Right atrium auricular region (tissue), 2 donors: ENCODE measurements at regions not wholly inside any gene's neighbourhood (a gene's known extent, or its start where the extent isn't known, plus 50 kb on each side); places are given as distances from the start of the nearest gene placed in this dataset.

Experiments
- DNase-seq: peaks from one replicate; pipeline ENCODE4 v3.0.0-alpha.2; 2019; ENCODE audit warnings: low spot score
- H3K27ac ChIP-seq, 2 donors: fragments of 200-600 bp; sonication (generic); 1 replicate in 1 of 2; 2 replicates in 1 of 2; pipeline ENCODE4 v1.5.1; 2016 to 2019
- H3K27me3 ChIP-seq, 2 donors: fragments of 200-600 bp; sonication (generic); one replicate each; pipeline versions ENCODE4 v1.5.1 to v1.6.0; 2017 to 2019
- H3K36me3 ChIP-seq: fragments of 200-600 bp; sonication (generic); one replicate; pipeline ENCODE4 v1.5.1; 2016
- H3K4me1 ChIP-seq, 2 donors: fragments of 200-600 bp; sonication (generic); one replicate each; pipeline versions ENCODE4 v1.5.1 to v1.6.0; 2017 to 2019
- H3K4me3 ChIP-seq, 2 donors: fragments of 200-600 bp; sonication (generic); 1 replicate in 1 of 2; 2 replicates in 1 of 2; pipeline ENCODE4 v1.5.1; 2017 to 2019; ENCODE audit warnings: mild to moderate bottlenecking in 1 of 2, moderate library complexity in 1 of 2
- H3K9me3 ChIP-seq, 2 donors: fragments of 200-600 bp; sonication (generic); one replicate each; pipeline ENCODE4 v1.5.1; 2019
- TF ChIP-seq, protein P1 (sequence below), 2 donors: fragments of 200-600 bp; sonication (generic); IDR thresholded peaks; one replicate each; pipeline ENCODE4 v1.5.1; 2019; ENCODE audit warnings: antibody characterized with exemption in 2 of 2

DNA sequence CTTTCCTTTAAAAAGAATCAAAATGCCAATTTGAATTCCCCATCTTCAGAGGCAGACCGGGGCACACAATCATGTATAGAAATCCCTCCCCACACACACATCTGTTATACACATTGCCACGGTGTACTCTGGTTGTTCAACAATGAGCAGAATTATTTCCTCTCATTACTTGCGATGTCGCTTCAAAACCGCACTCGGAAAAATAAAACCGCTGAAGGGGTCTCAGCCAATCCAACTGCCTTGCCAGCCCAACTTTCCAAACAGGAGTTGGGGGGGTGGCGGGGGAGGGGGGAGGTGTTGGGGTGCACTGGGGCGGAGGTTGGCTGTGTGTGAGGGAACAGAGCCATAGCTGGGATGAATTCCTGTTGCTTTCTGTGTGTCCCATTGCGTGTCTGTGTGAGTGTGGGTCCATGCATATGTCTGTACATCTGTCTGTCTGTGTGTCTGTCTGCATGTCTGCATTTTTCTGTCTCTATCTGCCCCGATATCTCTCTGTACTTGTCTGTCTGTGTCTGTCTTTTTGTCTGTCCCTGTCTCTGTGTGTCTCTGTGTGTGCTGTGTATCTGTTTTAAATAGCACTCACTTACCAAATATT, 163.6 kb upstream of the TBX3 start:
- TF ChIP-seq, protein P1, sequence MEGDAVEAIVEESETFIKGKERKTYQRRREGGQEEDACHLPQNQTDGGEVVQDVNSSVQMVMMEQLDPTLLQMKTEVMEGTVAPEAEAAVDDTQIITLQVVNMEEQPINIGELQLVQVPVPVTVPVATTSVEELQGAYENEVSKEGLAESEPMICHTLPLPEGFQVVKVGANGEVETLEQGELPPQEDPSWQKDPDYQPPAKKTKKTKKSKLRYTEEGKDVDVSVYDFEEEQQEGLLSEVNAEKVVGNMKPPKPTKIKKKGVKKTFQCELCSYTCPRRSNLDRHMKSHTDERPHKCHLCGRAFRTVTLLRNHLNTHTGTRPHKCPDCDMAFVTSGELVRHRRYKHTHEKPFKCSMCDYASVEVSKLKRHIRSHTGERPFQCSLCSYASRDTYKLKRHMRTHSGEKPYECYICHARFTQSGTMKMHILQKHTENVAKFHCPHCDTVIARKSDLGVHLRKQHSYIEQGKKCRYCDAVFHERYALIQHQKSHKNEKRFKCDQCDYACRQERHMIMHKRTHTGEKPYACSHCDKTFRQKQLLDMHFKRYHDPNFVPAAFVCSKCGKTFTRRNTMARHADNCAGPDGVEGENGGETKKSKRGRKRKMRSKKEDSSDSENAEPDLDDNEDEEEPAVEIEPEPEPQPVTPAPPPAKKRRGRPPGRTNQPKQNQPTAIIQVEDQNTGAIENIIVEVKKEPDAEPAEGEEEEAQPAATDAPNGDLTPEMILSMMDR (IDR thresholded peaks at IDR 0.05) = no peak

DNA sequence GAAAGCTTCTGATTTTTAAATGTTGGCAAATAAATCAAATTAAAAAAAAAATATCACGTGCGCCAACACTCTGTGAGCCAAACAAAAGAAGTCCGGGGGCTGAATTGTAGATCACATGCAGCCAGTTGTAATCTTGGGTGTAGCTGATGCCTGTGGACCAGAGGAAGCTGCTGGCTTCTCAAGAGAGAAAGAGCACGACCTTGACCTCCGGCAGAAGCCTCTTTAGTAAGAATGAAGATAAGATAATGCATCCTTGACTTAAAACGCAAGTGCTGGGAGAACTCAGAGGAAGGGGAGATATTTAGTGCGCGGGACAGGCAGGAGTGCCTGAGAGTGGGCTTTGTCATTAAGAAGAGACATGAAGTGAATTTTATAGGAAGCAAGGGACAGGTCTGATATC, 162.8 kb upstream of the TBX3 start:
- DNase-seq = no peak
- TF ChIP-seq, protein P1 (IDR thresholded peaks at IDR 0.05) = no peak
- Histone ChIP-seq H3K36me3 (no peaks in the 10 kb centered on the region), H3K4me3 (no peak overlapping the region), H3K27ac (no peak overlapping the region), H3K27me3 (no peaks in the 10 kb centered on the region), H3K4me1 (peaks cover 0 to 5% of the 10 kb centered on the region in 2 donors), H3K9me3 (no peaks in the 10 kb centered on the region)

More for the DNA sequence above, 163.6 kb upstream of the TBX3 start:
- no peaks in the 10 kb centered on the region for H3K9me3 ChIP-seq
- no peaks in the 10 kb centered on the region for H3K36me3 ChIP-seq
- H3K4me3 ChIP-seq = no peak overlapping the region
- peaks cover 0 to 5% of the 10 kb centered on the region in 2 donors for H3K4me1 ChIP-seq
- DNase-seq = no peak
- no peak overlapping the region for H3K27ac ChIP-seq
- no peaks in the 10 kb centered on the region for H3K27me3 ChIP-seq

DNA sequence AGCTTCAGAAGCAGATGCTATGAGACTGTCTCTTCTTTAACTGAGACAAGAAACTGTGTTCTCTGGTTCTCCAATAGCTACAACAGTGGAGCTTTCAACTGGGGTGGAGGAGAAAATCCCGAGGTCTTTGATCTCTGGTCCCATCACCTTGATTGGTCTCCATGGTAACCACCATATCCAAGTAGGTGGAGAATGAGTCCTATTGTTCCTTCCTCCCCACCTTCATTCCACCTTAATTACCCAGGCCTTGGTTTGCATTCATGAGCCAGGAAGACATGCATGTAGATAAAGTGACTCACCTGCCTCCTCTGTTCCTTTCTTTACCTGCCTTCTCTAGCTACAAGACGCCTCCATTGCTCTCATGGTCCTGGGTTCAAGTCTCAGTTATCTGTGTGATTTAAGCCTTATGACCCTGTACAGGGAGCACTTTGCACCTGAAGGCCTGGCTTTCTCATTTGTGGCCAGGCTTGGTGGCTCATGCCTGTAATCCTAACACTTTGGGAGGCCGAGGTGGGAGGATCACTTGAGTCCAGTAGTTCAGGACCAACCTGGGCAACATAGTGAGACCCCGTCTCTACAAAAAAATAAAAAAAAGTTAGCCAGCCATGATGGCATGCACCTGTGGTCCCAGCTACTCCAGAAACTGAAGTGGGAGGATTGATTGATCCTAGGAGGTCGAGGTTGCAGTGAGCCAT, 157.7 kb upstream of the TBX3 start:
- TF ChIP-seq, protein P1 (IDR thresholded peaks at IDR 0.05) = no peak
- no peaks in the 10 kb centered on the region for H3K9me3 ChIP-seq
- H3K4me1 ChIP-seq = no peaks in the 10 kb centered on the region
- H3K4me3 ChIP-seq = no peak overlapping the region
- no peaks in the 10 kb centered on the region for H3K27me3 ChIP-seq
- no peak overlapping the region for H3K27ac ChIP-seq
- DNase-seq = no peak
- H3K36me3 ChIP-seq = no peaks in the 10 kb centered on the region

DNA sequence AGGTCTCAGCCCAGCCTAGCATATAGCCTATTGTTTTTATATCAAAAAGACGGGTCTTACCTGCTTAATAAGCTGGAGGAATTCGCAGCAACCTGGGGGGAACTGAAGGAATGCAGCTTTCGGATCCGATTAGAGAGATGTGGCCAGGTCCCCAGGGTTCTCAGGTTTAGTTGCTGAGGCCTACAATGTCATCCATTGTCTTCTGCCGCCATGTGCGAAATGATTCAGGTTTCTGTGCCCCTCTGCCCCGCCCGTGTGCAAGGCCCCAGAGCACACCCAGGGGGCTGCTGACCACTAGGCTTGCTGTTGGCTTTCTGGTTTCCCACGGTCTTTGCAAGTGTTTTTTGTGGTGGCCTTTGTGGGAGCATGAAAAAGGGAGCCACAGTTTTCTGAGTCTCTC, 154.5 kb upstream of the TBX3 start:
- Histone ChIP-seq H3K36me3 (no peaks in the 10 kb centered on the region), H3K9me3 (peaks cover 0 to 10% of the 10 kb centered on the region in 2 donors), H3K4me1 (no peaks in the 10 kb centered on the region), H3K4me3 (no peak overlapping the region), H3K27me3 (no peaks in the 10 kb centered on the region), H3K27ac (no peak overlapping the region)
- DNase-seq = no peak
- TF ChIP-seq, protein P1 (IDR thresholded peaks at IDR 0.05) = no peak

DNA sequence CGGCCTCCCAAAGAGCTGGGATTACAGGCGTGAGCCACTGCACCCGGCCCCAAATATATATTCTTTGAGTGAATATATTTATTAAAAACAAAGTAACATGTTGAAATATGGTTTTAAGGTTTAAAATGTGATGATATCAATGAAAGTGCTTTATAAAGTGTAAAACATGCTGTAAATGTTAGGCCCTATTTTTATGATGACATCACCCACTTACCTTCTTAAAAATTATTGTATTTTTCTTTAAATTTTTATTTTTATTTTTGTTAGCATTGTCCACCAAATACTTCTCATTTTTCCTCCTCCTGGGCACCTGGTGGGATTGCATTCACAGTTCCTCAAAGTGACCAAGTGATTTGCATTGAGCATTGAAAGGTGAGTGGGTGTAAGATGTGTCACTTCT, 152.6 kb upstream of the TBX3 start:
- H3K4me3 ChIP-seq = no peak overlapping the region
- no peaks in the 10 kb centered on the region for H3K4me1 ChIP-seq
- no peaks in the 10 kb centered on the region for H3K36me3 ChIP-seq
- no peaks in the 10 kb centered on the region for H3K27me3 ChIP-seq
- TF ChIP-seq, protein P1 (IDR thresholded peaks at IDR 0.05) = no peak
- H3K27ac ChIP-seq = no peak overlapping the region
- no peak for DNase-seq
- peaks cover 0 to 10% of the 10 kb centered on the region in 2 donors for H3K9me3 ChIP-seq
